AG04450 (cell line): ENCODE measurements at regions not wholly inside any gene's neighbourhood (a gene's known extent, or its start where the extent isn't known, plus 50 kb on each side); places are given as distances from the start of the nearest gene placed in this dataset.

Experiments
- CTCF ChIA-PET: fragments of 300-600, 350-600 bp; formaldehyde crosslinking; extraction: SDS; loops from one replicate; lab custom pipeline; 2022; ENCODE audit warnings: antibody characterized with exemption, inconsistent platforms; lab: Charles Lee
- POLR2A ChIA-PET: fragments of 350-600 bp; formaldehyde crosslinking; extraction: SDS; loops from one replicate; lab custom pipeline; 2021; ENCODE audit warnings: antibody characterized with exemption, inconsistent platforms; lab: Yijun Ruan, JAX
- DNase-seq: peaks from one replicate; pipeline ENCODE4 v3.0.0-alpha.2; 2011; ENCODE audit warnings: low read depth, low spot score
- H3K27ac ChIP-seq: one replicate; pipeline ENCODE4 v1.5.1; 2012; ENCODE audit warnings: low read depth, low read length, control low read depth
- H3K27me3 ChIP-seq: one replicate; pipeline ENCODE4 v1.6.0; 2012; ENCODE audit warnings: low read length; ENCODE audit not compliant: control insufficient read depth, insufficient read depth
- H3K4me3 ChIP-seq: 2 replicates; pipeline ENCODE4 v1.5.1; 2011; ENCODE audit warnings: mild to moderate bottlenecking, low read depth, low read length, control low read depth
- H3K9me3 ChIP-seq: 2 replicates; pipeline ENCODE4 v1.5.1; 2012; ENCODE audit warnings: low read length; ENCODE audit not compliant: control insufficient read depth, insufficient read depth
- TF ChIP-seq, protein P1 (sequence below): IDR thresholded peaks from 2 replicates; pipeline ENCODE4 v1.5.1; 2011; ENCODE audit warnings: low read depth, low read length, control low read depth, inconsistent platforms

DNA sequence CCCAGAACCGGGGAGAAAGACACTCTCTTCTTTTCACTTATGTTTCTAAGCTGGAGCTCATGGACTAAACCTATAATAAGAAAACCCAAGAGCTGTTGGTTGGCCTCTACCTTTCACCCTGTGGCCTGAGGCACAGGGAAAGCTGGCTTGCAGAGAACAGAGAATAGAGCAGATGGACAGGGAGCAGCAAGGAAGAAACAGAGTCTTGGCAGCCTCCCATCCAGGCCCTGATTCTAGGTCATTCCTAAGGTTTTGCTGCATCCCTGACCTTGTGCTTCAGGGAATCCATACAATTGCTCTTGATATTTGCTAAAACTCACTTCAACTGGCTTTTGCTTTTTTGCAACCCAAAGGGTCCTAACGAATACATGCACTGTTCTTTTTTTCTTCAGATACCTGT lies 87.8 kb downstream of the SMIM20 start:
- no peak overlapping the region for H3K27ac ChIP-seq
- H3K4me3 ChIP-seq, result no peak overlapping the region
- ChIA-PET POLR2A (no interaction called here), CTCF (interaction anchor here (2.7 kb wide), 1 partner anchor 14 kb away, joined by 14 read pairs; no protein-coding TSS in a partner anchor)
- TF ChIP-seq, protein P1, sequence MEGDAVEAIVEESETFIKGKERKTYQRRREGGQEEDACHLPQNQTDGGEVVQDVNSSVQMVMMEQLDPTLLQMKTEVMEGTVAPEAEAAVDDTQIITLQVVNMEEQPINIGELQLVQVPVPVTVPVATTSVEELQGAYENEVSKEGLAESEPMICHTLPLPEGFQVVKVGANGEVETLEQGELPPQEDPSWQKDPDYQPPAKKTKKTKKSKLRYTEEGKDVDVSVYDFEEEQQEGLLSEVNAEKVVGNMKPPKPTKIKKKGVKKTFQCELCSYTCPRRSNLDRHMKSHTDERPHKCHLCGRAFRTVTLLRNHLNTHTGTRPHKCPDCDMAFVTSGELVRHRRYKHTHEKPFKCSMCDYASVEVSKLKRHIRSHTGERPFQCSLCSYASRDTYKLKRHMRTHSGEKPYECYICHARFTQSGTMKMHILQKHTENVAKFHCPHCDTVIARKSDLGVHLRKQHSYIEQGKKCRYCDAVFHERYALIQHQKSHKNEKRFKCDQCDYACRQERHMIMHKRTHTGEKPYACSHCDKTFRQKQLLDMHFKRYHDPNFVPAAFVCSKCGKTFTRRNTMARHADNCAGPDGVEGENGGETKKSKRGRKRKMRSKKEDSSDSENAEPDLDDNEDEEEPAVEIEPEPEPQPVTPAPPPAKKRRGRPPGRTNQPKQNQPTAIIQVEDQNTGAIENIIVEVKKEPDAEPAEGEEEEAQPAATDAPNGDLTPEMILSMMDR, result no peak
- no peaks in the 10 kb centered on the region for H3K9me3 ChIP-seq
- H3K27me3 ChIP-seq, result peaks cover 9% of the 10 kb centered on the region
- no peak for DNase-seq

DNA sequence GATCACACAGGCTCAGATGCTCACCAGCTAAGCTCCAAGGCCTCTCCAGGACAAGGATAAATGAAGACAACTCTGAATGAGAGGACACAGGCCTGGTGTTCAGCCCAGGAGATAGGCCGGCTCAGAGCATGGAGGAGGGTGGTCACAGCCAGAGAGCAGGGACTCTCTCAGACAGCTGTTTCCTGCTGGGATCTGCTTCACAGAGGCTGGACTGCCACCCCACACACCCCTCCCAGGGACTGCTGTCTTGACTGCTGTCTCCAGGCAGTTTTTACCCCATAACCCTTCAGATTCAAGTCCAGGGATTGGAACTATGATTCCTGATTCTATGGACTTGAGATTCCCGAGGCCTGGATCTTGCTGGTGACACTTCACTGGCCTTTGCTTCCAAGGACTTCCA lies 89.0 kb downstream of the SMIM20 start:
- H3K4me3 ChIP-seq, result no peak overlapping the region
- no peaks in the 10 kb centered on the region; the same call in 1 of the 2 replicates for H3K9me3 ChIP-seq
- DNase-seq, result no peak
- CTCF ChIA-PET, result no interaction called here
- TF ChIP-seq, protein P1, result no peak
- no peak overlapping the region for H3K27ac ChIP-seq
- POLR2A ChIA-PET, result interaction anchor here (0.6 kb wide), 1 partner anchor 1048 kb away, joined by 6 read pairs; no protein-coding TSS in a partner anchor
- peaks cover 9% of the 10 kb centered on the region for H3K27me3 ChIP-seq

DNA sequence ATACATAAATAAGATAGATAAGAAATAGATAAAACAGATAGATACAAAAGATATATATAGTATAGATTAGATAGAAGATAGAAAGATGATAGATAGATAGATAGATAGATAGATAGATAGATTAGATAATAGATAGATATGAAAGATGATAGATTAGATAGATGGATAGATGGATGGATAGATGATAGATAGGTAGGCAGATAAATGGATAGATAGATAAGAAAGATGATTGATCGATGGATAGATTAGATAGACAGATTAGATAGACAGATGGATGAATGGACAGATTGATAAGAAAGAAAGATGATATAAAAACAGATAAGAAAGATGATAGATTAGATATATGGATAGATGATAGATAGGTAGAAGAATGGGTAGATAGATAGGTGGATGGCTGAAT lies 90.3 kb downstream of the SMIM20 start:
- TF ChIP-seq, protein P1, result no peak
- H3K27ac ChIP-seq, result no peak overlapping the region

DNA sequence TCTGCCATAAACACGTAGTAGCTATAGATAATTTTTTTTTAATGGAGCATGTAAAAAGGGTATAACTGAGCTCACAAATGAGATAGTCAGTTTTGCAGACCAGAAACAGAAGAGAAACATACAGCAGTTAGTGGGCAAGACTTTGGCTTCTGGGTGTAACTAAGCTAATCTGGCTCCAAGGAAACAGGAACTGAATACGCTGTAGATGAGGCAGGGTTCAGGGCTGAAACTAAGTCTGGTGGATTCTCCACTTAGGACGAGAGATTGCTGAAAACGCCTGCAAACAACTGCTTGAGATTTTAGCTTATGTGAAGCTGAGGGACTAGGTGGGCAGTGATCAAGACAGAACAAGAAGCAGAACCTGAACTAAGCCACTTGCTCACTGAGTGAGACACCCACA lies 91.7 kb downstream of the SMIM20 start:
- H3K27ac ChIP-seq, result no peak overlapping the region
- H3K9me3 ChIP-seq, result peaks cover 3% of the 10 kb centered on the region; the same call in 1 of the 2 replicates
- CTCF ChIA-PET, result interaction anchor here (1.1 to 1.2 kb wide), 3 partner anchors 18 to 405 kb away, joined by 3 to 4 read pairs (median 3); no protein-coding TSS in a partner anchor
- DNase-seq, result no peak
- TF ChIP-seq, protein P1, result no peak
- POLR2A ChIA-PET, result no interaction called here
- H3K27me3 ChIP-seq, result peaks cover 9% of the 10 kb centered on the region
- no peak overlapping the region for H3K4me3 ChIP-seq

More for the DNA sequence above, 90.3 kb downstream of the SMIM20 start:
- H3K4me3 ChIP-seq, result no peak overlapping the region
- H3K9me3 ChIP-seq, result peaks cover 3% of the 10 kb centered on the region; the same call in 1 of the 2 replicates
- DNase-seq, result no peak
- H3K27me3 ChIP-seq, result peaks cover 9% of the 10 kb centered on the region
- POLR2A ChIA-PET, result no interaction called here
- CTCF ChIA-PET, result interaction anchor here (1.9 kb wide), 1 partner anchor 16 kb away, joined by 6 read pairs; no protein-coding TSS in a partner anchor

DNA sequence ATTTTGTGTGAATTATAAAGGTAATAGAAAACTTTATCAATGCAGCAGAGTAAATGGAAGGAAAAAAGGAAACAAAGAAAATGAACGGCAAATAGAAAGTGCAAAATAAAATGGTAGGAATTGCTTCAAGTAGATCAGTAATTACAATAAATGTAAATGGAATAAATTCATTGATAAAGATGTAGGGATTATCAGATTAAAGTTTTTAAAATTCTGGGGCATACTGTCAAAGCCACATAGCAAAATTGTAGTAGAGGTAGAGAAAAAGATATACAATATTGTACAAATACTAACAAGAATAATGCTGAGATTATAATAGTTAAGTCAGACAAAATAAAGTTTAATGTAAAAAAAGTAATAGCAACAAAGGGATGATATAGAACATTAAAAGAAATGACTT lies 94.7 kb downstream of the SMIM20 start:
- DNase-seq, result no peak
- Histone ChIP-seq H3K27ac (no peak overlapping the region), H3K27me3 (peaks cover 21% of the 10 kb centered on the region), H3K4me3 (no peak overlapping the region), H3K9me3 (peaks cover 3% of the 10 kb centered on the region; the same call in 1 of the 2 replicates)
- ChIA-PET POLR2A (interaction anchor here (0.7 kb wide), 1 partner anchor 678 kb away, joined by 5 read pairs; no protein-coding TSS in a partner anchor), CTCF (interaction anchor here (0.7 kb wide), 1 partner anchor 368 kb away, joined by 7 read pairs; no protein-coding TSS in a partner anchor)
- TF ChIP-seq, protein P1, result no peak
